GM18511 (cell line): ENCODE measurements at regions not wholly inside any gene's neighbourhood (a gene's known extent, or its start where the extent isn't known, plus 50 kb on each side); places are given as distances from the start of the nearest gene placed in this dataset.
"Not testable (repeated sequence)": the region's sequence is repeated elsewhere in the genome, so short reads cannot be mapped to it uniquely, and the experiment has no call there.

Experiments used
- ATAC-seq: cut with Tn5 transposase; IDR thresholded peaks from one replicate; pipeline ENCODE4 v1.9.1; 2021; ENCODE audit warnings: mild to moderate bottlenecking, moderate library complexity; ENCODE audit not compliant: unreplicated experiment

GRCh38 chr17:51347851-51348584 lies 87.7 kb downstream of the UTP18 start:
- no peak for ATAC-seq

GRCh38 chr17:51351080-51351479 lies 90.7 kb downstream of the UTP18 start:
- ATAC-seq = no peak

DNA sequence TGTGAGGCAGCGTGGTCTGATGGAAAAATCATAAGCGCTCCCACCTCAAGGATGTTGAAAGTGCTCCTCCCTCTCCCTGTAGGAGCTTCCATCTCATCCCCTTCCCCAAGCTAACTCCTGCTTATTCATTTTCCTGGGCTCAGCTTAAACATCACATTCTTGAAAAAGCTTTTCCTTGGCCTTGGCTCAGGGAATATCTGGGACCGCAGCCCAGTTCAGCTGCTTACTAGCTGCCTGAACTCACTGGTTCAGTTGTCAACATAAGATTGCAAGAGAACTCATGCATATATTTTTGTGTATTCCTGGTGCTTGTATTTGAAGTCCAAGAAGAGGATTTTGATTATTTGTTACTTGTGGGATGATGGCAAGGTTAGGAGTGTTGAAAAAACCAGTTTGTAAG lies 91.5 kb downstream of the UTP18 start:
- ATAC-seq = no peak

DNA sequence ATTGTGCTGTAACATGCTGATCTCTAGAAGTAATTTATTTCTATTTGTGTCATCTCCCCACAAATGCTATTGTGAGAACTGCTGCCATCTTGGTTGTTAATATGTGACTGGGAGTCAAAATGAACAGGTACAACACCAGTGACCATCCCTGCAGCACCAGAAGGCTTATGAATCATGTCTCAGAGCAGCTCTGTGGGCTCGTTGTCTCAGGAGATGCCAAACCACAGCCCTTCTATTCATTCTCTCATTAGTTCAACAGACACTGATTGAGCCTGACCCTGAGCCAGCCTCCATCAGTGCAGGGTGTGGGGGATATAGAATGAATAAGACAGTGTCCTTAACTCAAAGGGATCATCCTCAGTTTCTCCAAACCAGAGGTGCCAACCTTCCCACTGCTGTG lies 92.5 kb downstream of the UTP18 start:
- ATAC-seq = no peak

DNA sequence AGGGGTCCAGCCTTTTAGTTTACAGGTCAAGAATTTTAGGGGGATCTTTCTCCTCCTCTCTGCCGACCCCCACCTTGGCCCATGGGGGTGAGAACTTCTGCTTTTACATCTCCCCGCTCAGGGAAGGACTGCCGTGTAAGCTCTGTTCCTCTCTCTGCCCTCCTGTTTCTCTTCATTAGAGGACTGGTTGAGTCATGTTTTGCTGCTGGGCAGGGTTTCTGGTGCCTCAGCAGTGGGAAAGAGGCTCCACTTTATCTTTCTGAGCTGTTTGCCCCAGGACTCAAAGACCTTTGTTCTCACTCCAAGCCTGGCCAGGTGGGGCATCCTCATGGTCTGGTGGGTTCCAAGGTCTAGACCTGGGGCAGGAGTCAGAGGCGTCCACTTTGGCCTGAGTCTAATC lies 93.0 kb downstream of the UTP18 start:
- no peak for ATAC-seq

DNA sequence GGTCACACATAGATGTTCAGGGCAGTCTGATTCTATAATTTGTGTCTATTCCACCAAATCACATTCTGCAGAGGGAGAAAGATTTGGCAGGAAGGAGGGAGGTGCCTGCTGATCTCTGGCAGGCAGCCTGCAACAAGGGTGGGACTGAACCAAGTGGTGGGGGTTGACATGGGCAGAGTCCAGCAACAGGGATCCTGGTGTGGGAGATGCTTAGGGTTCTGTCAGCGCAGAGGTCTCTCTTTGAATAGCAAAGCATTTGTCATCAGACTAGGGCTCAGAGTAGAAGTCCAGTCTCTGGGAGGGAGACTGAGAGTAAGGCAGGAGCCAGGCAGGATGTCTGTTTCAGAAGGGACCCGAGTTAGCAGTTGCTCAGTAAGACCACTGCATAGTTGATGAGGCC lies 94.6 kb downstream of the UTP18 start:
- no peak for ATAC-seq

DNA sequence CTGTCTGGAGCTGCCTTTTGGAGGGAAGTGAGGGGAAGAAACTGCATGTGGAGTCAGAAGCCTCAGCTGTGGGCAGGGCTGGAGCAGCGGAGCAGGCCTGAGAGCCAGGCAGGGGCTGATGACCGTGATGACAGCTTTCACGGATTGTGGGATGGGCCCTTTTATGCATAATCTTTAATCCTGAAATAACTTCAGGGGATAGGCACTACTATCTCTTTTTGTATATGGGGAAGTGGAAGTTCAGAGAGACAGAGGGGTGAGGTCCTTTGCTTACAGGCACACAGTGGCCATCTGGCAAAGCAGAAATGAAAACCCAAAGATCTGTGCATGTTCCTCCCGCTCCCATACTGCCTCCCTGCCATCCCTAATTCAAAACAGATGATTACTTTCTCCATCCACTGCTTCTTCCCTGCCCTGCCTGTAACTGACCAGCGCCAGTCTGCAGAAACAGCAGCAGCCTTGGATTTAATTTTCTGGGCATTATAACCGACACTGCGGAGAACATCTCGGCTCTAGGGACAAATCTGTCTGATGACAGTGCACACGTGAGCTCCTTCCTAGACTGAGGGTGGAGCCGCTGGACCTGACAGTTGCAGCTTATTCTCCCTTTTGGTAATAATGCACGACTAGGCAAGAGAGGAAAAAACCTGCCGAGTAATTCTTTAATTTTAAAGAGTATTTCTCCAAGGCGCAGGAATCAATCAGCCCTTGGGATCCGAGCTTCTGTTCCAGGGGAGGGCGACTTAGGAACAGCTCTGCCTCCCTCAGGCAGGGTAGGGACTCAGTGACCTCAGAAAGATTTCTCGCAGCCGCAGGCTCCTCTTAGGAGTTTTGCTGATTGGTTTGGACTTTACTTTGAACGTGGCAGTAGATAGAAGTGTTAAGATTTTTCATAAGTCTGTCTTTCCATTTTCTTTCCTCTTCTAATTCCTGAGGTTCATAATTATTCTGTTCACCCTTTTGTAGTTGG lies 95.4 kb downstream of the UTP18 start:
- no peak for ATAC-seq

DNA sequence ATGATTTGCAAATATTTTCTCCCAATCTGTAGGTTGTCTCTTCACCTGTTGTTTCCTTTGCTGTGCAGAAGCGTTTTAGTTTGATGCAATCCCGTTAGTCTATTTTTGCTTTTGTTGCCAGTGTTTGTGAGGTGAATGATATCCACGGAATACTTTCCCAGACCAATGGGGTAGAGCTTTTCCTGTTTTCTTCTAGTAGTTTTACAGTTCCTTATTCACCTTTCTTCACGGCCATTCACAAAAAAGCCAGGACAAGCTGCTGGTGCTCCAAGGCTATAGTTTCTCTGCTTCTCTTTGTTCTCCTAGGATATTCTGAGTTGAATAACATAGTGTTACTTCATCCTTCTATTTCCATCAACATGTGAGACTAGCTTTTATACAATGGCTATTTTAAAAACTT lies 98.7 kb downstream of the UTP18 start:
- ATAC-seq = no peak

GRCh38 chr17:51362811-51363585 lies 102.7 kb downstream of the UTP18 start:
- ATAC-seq = no peak

DNA sequence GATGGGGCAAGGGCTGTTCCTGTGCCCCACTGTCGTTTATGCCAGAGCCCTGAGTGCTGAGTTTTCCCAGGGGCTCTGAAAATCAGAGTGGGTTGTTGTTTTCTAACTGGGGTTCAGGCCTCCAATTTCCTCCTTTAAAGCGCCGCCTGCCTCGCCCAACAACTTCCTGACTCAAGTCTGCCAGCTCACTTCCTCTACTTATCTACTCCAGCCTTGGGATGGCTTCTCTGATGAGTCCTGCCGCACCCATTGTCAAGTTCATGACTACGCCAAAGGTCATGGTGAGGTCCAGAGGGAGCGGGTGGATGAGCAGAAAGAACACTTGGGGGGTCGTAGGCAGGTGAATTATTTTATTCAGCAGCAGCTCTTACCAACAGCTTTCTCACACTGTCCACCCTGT lies 104.7 kb downstream of the UTP18 start:
- ATAC-seq = no peak

- no peak for ATAC-seq
Measured at GRCh38 chr17:51366866-51367265, 106.5 kb downstream of the UTP18 start.

DNA sequence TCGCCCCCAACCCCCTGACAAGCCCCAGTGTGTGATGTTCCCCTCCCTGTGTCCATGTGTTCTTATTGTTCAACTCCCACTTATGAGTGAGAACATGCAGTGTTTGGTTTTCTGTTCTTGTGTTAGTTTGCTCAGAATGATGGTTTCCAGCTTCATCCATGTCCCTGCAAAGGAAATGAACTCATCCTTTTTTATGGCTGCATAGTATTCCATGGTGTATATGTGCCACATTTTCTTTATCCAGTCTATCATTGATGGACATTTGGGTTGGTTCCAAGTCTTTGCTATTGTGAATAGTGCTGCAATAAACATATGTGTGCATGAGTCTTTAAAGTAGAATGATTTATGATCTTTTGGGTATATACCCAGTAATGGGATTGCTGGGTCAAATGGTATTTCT lies 107.5 kb downstream of the UTP18 start:
- ATAC-seq = not testable (repeated sequence)

DNA sequence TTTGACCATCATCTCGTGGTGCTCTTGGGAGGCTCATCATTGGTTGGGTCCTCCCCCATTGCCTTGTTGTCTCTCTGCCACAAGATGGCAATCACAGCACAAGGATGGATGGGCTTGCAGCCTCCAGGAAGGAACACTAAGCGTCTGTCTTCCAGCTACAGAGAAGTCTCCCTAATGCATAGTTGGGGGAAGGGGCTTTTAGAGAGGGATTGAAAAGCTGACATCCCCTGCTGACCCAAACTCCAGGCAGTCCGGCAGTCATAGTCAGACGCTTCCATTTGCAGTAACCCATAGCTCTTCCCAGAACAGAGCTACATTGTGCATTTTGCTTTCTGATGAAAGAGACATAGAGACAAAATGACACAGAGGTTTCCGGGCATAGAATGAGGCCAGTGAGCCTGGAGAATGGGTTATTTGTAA lies 111.4 kb downstream of the UTP18 start:
- ATAC-seq = no peak

- ATAC-seq = peak; percentile 93
Measured at GRCh38 chr17:51372345-51373004, 112.1 kb downstream of the UTP18 start.

GRCh38 chr17:51373489-51374152 lies 113.3 kb downstream of the UTP18 start:
- no peak for ATAC-seq

DNA sequence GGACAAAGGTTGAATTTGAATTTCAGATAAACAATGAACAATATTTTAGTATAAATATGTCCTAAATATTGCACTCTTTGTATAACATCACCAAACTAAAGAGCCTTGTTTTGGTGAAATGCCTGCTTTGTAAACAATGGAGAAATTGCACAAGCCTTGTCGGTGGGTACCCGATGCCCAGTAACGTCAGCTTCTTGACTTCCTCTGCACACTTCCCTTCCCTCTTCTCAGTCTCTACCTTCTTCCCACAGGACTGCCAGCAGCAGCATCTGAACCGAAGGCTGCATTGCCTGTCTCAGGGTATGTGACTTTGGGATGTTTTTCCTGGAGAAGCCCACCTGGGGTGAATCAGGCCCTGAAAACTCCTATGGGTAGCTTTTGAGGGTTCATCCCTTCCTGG lies 113.9 kb downstream of the UTP18 start:
- ATAC-seq = no peak

GRCh38 chr17:51375771-51376170 lies 115.4 kb downstream of the UTP18 start:
- ATAC-seq = no peak

DNA sequence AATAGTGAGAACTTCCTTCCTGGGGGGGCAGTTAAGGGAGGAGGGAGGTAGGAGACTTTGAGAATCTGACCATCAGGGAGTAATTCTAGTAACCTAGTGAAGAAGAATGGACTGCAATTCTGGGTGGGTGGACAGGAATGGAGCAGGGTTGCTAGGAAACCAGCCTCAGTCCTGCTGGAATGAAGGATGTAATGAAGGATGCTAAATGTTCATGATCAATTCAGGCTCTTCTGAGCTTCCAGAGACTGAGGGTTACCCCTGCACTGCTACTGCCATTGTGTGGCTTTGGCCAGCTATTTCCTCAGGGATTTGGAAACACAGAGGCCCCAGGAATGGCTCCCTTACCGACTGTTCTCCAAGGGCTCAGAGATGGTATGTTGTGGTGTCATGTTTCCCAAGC lies 116.4 kb downstream of the UTP18 start:
- ATAC-seq = no peak

- ATAC-seq = no peak
Measured at GRCh38 chr17:51381262-51381661, 120.9 kb downstream of the UTP18 start.

GRCh38 chr17:51385208-51385607 lies 124.9 kb downstream of the UTP18 start:
- no peak for ATAC-seq
